ENCODE measurements at regions not wholly inside any gene's neighbourhood (a gene's known extent, or its start where the extent isn't known, plus 50 kb on each side); places are given as distances from the start of the nearest gene placed in this dataset.

- DNase-seq, result no peak
These were observed 211.1 kb upstream of the FOXA2 start for GRCh38 chr20:22795433-22795832.

GRCh38 chr20:22795871-22796270 lies 211.5 kb upstream of the FOXA2 start:
- DNase-seq, result no peak

DNA sequence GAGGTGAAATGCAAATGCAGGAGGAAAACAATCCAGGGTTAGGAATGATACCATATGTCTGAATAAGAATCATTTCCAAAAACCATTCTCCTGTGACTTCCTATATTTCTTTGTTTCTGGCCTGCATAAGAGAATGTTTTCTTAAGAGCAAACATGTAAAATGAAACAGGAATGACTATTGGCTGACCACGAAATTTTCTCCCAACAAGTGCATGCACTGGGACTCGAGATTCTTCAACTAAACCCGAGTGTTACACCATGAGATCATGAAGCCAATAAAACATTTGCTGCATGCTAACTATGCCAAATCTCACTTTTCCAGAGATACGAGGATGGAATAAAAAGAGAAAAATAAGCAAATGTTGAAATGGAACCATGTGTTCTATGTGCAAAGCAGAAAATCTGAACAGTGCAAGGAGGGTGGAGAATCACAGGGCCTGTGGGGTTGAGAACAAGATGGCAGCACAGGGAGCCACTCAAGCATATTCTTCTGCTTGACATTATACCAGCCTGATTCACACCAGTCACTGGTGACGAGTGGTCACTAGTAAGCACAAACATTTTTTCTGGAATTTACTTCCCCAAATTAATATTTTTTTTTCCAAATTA lies 212.2 kb upstream of the FOXA2 start:
- no peak for DNase-seq

- DNase-seq, result no peak
These were observed 212.7 kb upstream of the FOXA2 start for GRCh38 chr20:22797103-22797502.

GRCh38 chr20:22799687-22800086 lies 215.3 kb upstream of the FOXA2 start:
- DNase-seq, result no peak

GRCh38 chr20:22800129-22800528 lies 215.8 kb upstream of the FOXA2 start:
- DNase-seq, result no peak

DNA sequence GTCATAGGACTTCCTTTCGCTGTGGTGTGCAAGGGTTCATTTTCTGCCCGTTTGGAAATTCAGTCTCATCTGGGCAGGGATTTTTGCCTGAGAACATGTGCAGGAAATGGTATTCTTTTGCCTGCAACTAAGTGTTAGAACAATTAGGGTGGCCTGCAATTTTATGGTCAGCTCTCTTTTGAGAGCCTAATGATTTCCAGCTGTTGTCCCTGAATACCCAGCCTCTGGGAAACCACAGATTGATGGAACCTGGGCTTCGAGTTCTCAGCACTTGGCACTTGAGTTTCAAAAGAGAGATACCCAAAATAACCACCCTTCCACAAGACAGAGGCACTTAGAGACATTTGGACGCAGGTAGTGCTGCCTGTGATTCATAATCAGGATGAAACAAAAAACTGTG lies 217.2 kb upstream of the FOXA2 start:
- no peak for DNase-seq

- DNase-seq, result no peak
These were observed 217.9 kb upstream of the FOXA2 start for GRCh38 chr20:22802296-22802695.

- no peak for DNase-seq
These were observed 220.8 kb upstream of the FOXA2 start for GRCh38 chr20:22805219-22805618.

DNA sequence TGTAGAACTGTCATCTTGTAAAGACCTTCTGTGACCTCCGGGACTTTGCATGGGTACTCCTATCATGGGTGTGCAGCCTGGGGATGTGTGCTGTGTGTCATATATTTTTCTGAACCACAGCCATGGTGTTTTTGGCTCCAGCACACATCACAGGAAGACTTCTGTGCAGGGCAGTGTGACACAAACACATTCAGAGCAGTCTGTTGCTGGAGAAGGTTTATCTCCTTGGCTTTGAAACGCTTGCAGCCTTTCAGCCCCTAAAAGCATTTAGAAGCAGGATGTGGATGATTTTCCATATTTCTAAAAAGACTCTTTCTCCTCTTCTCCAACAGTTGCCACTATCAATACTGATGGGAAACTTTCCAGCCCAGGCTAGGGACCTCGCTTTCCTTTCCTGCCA lies 221.6 kb upstream of the FOXA2 start:
- DNase-seq, result no peak

DNA sequence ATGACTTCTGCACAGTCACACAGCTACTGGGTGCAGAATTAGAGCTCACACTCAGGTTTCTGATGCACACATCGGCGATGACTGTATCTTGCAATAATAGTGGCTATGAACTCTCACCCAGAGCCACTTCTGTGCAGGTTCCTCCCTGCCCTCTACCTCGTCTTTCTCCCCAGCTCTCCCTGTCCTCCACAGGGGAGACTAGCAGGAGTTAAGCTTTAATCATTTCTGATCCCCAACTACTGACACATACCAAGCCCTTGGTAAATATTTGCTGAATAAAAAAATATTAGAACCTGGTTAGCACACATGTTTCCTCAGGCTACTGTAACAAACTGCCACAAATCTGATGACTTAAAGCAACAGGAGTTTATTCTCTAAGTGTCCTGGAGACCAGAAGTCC lies 222.7 kb upstream of the FOXA2 start:
- DNase-seq, result no peak

- DNase-seq, result no peak
These were observed 223.4 kb upstream of the FOXA2 start for GRCh38 chr20:22807646-22808244.

GRCh38 chr20:22808628-22809027 lies 224.3 kb upstream of the FOXA2 start:
- DNase-seq, result no peak

DNA sequence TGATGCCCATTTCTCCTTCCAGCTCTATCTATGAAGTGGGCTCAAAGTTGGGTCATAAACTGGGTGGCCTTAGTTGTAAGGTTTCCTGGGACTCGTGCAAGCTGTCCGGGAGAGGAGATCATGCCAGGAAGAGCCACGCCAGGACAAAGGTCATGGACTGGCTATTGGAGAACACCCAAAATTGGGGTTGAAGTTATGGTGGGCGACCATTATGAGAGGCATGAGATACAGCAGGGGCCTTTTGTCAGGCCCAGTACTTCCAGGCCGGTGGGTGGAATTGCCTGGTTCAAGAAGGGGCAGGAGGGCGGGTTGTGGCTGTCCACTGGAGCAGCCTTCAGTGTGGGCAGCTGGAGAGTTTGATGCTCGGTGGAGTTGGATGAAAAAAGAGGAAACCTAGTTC lies 225.1 kb upstream of the SSTR4 start:
- no peak for DNase-seq

GRCh38 chr20:22810626-22811569 lies 224.2 kb upstream of the SSTR4 start:
- no peak for DNase-seq

GRCh38 chr20:22814471-22815205 lies 220.5 kb upstream of the SSTR4 start:
- DNase-seq, result no peak

- no peak for DNase-seq
These were observed 219.9 kb upstream of the SSTR4 start for GRCh38 chr20:22815206-22815551.

DNA sequence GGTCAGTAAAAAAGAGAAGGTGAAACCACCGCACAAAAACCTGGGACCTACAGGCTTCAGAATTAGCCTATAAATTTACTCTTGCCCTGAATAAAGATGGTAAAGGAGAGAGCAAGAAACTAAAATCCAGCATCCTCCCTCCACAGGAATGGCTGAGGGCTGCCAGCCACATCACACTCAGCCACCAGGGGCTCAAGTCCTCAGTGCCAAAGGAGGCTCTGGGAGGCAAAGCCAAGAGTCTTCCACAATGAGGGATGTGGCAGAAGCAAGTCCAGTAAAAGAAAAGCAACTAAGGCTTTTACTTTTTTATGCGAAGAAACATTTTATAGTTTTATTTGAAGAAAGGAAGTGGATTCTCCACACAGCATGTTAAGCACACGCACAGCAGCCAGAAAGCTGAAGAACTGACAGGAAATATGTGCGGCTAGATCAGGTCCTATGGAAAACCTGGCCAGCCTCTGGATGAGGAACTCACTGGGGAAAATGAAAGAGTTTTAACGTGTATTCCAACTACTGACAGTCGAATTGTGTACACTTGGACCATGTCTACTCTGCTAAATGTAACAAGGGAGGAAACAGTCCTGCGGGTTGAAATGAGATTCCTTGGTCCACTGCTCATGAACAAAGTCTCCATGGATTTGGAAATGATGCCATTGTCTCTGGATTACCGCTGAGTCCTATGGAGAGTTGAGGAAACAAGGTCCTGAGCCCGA lies 219.4 kb upstream of the SSTR4 start:
- DNase-seq, result no peak

DNA sequence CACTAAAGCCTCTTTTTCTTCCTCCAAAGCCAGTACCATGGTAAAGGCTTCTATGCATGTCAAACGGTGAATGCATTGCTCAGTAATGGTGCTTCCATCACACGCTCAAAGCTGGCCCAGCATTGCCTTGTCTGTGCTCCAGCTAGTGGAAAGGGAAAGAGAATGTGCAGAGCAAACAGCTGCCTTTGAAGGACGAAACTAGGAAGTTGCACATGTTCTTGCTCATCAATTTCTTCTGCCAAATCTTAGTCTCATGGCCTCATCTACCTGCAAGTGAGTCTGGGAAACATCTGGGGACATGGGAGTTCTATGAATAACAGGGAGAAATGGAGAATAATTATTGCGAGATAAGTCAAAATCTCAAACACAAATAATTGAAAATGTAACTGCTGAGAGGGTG lies 216.5 kb upstream of the SSTR4 start:
- no peak for DNase-seq

DNA sequence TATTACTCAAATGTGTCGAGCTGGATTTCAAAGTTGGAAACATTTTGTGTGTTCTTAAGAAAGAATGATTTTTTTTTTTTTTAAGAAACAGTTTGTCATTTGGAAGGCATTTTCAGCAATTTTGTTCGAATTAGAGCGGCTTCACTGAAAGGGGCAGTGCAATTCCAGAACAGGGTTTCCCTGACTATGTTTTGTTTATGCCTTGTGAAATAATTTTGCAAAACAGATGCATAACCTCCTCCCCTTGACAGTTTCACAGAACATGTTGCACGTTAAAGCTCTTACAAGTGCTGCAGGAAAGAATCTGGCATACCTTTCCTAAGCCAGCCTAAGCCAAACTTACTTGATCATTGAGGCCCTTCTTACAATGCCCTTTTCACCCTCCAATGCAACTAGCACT lies 216.0 kb upstream of the SSTR4 start:
- DNase-seq, result no peak

DNA sequence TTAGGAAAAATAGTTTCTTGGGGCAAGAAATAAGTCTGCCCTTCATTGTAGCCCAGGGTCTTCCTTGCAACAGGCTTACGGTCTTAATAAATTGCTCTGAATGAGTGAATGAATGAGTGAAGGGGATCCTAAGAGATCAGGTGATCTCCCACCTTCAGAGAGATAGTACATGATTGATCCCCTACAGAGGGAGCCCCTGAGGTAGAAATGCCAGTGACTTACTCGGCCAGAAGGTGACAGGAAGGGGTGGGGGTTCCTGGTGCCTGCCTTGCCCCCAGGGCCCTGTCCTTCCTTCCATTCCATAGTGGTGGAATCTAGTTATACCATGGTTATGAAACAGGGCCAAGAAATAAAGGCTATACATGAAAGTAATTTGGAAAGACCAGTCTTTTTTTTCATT lies 215.3 kb upstream of the SSTR4 start:
- DNase-seq, result no peak

GRCh38 chr20:22821081-22821727 lies 213.9 kb upstream of the SSTR4 start:
- DNase-seq, result no peak

Data from activated CD4-positive, alpha-beta T cell treated with anti-CD3 and anti-CD28 coated beads, Interleukin-2, amount 50 U/mL, for 16 hours (primary cell).